ENCODE measurements at regions not wholly inside any gene's neighbourhood (a gene's known extent, or its start where the extent isn't known, plus 50 kb on each side); places are given as distances from the start of the nearest gene placed in this dataset.

DNA sequence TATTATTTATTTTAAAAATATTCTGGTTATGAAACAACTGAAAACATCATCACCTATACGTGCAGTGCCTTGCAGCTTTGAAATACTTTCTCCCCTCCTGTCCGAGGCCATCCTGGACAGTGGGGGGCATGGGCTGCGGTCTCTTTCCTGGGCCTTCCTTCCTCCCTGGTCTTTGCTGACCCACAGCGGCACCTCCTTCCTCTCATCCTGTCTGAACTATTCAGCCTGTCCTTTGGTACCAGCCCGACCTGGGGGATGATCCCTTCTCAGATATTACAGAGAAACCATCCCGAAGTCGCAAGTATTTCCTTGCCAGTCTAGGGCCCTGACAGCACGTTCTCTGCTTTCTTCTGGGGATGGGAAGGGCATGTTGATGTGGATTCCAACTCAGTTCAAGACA lies 736.6 kb upstream of the HS6ST1 start (continued):
- TF ChIP-seq, protein P1, sequence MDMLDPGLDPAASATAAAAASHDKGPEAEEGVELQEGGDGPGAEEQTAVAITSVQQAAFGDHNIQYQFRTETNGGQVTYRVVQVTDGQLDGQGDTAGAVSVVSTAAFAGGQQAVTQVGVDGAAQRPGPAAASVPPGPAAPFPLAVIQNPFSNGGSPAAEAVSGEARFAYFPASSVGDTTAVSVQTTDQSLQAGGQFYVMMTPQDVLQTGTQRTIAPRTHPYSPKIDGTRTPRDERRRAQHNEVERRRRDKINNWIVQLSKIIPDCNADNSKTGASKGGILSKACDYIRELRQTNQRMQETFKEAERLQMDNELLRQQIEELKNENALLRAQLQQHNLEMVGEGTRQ (CRISPR knock-in tag; IDR thresholded peaks at IDR 0.05): no peak
- TF ChIP-seq, protein P2, sequence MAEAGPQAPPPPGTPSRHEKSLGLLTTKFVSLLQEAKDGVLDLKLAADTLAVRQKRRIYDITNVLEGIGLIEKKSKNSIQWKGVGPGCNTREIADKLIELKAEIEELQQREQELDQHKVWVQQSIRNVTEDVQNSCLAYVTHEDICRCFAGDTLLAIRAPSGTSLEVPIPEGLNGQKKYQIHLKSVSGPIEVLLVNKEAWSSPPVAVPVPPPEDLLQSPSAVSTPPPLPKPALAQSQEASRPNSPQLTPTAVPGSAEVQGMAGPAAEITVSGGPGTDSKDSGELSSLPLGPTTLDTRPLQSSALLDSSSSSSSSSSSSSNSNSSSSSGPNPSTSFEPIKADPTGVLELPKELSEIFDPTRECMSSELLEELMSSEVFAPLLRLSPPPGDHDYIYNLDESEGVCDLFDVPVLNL (CRISPR knock-in tag; IDR thresholded peaks at IDR 0.05; ENCODE audit: borderline replicate concordance, low read depth): no peak
- TF ChIP-seq, protein P3, sequence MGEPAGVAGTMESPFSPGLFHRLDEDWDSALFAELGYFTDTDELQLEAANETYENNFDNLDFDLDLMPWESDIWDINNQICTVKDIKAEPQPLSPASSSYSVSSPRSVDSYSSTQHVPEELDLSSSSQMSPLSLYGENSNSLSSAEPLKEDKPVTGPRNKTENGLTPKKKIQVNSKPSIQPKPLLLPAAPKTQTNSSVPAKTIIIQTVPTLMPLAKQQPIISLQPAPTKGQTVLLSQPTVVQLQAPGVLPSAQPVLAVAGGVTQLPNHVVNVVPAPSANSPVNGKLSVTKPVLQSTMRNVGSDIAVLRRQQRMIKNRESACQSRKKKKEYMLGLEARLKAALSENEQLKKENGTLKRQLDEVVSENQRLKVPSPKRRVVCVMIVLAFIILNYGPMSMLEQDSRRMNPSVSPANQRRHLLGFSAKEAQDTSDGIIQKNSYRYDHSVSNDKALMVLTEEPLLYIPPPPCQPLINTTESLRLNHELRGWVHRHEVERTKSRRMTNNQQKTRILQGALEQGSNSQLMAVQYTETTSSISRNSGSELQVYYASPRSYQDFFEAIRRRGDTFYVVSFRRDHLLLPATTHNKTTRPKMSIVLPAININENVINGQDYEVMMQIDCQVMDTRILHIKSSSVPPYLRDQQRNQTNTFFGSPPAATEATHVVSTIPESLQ (CRISPR knock-in tag; IDR thresholded peaks at IDR 0.05): no peak
- no peak for TF ChIP-seq ZNF416 (CRISPR knock-in tag; IDR thresholded peaks at IDR 0.05)
- no peak for TF ChIP-seq MYBL2 (CRISPR knock-in tag; IDR thresholded peaks at IDR 0.05)
- no peak for TF ChIP-seq ESRRA (CRISPR knock-in tag; IDR thresholded peaks at IDR 0.05; ENCODE audit: borderline replicate concordance)

DNA sequence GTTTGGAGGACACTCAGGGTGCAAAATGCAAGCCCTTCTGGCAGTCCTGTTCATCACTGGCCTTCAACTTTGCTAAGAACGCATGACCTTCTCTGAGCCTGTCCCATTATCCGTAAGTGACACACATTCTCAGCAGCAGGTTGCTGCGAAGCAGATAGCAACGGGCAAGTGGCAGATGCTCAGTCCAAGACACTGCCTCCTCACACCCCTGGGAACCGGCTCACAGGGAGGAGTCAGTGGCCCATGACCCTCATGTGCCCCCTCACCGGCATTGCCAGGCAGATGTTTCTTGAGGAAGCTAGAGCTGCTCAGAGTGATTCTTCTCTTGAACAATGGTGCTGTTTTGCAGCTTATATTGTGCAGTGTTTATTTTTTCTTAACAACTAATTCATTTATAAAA lies 737.2 kb upstream of the HS6ST1 start:
- peaks cover 2% of the 10 kb centered on the region; the same call in 1 of the 2 replicates for H3K36me3 Mint-ChIP-seq

More for the DNA sequence above, 737.2 kb upstream of the HS6ST1 start:
- TF ChIP-seq, protein P4, sequence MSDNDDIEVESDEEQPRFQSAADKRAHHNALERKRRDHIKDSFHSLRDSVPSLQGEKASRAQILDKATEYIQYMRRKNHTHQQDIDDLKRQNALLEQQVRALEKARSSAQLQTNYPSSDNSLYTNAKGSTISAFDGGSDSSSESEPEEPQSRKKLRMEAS (CRISPR knock-in tag; IDR thresholded peaks at IDR 0.05): no peak
- no peak for TF ChIP-seq TP53 (CRISPR knock-in tag; IDR thresholded peaks at IDR 0.05)
- TF ChIP-seq, protein P5, sequence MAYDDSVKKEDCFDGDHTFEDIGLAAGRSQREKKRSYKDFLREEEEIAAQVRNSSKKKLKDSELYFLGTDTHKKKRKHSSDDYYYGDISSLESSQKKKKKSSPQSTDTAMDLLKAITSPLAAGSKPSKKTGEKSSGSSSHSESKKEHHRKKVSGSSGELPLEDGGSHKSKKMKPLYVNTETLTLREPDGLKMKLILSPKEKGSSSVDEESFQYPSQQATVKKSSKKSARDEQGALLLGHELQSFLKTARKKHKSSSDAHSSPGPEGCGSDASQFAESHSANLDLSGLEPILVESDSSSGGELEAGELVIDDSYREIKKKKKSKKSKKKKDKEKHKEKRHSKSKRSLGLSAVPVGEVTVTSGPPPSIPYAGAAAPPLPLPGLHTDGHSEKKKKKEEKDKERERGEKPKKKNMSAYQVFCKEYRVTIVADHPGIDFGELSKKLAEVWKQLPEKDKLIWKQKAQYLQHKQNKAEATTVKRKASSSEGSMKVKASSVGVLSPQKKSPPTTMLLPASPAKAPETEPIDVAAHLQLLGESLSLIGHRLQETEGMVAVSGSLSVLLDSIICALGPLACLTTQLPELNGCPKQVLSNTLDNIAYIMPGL (CRISPR knock-in tag; IDR thresholded peaks at IDR 0.05): no peak
- TF ChIP-seq, protein P6, sequence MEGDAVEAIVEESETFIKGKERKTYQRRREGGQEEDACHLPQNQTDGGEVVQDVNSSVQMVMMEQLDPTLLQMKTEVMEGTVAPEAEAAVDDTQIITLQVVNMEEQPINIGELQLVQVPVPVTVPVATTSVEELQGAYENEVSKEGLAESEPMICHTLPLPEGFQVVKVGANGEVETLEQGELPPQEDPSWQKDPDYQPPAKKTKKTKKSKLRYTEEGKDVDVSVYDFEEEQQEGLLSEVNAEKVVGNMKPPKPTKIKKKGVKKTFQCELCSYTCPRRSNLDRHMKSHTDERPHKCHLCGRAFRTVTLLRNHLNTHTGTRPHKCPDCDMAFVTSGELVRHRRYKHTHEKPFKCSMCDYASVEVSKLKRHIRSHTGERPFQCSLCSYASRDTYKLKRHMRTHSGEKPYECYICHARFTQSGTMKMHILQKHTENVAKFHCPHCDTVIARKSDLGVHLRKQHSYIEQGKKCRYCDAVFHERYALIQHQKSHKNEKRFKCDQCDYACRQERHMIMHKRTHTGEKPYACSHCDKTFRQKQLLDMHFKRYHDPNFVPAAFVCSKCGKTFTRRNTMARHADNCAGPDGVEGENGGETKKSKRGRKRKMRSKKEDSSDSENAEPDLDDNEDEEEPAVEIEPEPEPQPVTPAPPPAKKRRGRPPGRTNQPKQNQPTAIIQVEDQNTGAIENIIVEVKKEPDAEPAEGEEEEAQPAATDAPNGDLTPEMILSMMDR (IDR thresholded peaks at IDR 0.05): no peak
- no peak for TF ChIP-seq SMAD3 (CRISPR knock-in tag; IDR thresholded peaks at IDR 0.05; ENCODE audit: borderline replicate concordance)
- TF ChIP-seq ZNF263 (CRISPR knock-in tag; IDR thresholded peaks at IDR 0.05; ENCODE audit: low read depth): no peak
- TF ChIP-seq SMAD4 (CRISPR knock-in tag; IDR thresholded peaks at IDR 0.05): no peak
- TF ChIP-seq NR1H2 (CRISPR knock-in tag; IDR thresholded peaks at IDR 0.05): no peak
- TF ChIP-seq ELF4 (CRISPR knock-in tag; IDR thresholded peaks at IDR 0.05; ENCODE audit: low read depth): no peak
- TF ChIP-seq, protein P7, sequence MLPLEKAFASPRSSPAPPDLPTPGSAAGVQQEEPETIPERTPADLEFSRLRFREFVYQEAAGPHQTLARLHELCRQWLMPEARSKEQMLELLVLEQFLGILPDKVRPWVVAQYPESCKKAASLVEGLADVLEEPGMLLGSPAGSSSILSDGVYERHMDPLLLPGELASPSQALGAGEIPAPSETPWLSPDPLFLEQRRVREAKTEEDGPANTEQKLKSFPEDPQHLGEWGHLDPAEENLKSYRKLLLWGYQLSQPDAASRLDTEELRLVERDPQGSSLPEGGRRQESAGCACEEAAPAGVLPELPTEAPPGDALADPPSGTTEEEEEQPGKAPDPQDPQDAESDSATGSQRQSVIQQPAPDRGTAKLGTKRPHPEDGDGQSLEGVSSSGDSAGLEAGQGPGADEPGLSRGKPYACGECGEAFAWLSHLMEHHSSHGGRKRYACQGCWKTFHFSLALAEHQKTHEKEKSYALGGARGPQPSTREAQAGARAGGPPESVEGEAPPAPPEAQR (CRISPR knock-in tag; IDR thresholded peaks at IDR 0.05): no peak
- TF ChIP-seq JAZF1 (CRISPR knock-in tag; IDR thresholded peaks at IDR 0.05): no peak
- no peak for TF ChIP-seq ZNF121 (CRISPR knock-in tag; IDR thresholded peaks at IDR 0.05)
- TF ChIP-seq TCF7 (CRISPR knock-in tag; IDR thresholded peaks at IDR 0.05; ENCODE audit: low read depth): no peak
- Mint-ChIP-seq H3K9me3 (peaks cover 10% of the 10 kb centered on the region), H3K4me1 (no peaks in the 10 kb centered on the region), H3K27ac (no peak overlapping the region; the same call in 1 of the 2 replicates), H3K4me3 (no peak overlapping the region), H3K27me3 (ENCODE audit: low read depth) (no peaks in the 10 kb centered on the region; the same call in 1 of the 2 replicates)
- DNase-seq (ENCODE audit: low spot score) (no peak), ATAC-seq (no peak)
- CTCF ChIA-PET: no interaction called here
- POLR2A ChIA-PET: no interaction called here
